ENCODE measurements at regions not wholly inside any gene's neighbourhood (a gene's known extent, or its start where the extent isn't known, plus 50 kb on each side); places are given as distances from the start of the nearest gene placed in this dataset.

DNA sequence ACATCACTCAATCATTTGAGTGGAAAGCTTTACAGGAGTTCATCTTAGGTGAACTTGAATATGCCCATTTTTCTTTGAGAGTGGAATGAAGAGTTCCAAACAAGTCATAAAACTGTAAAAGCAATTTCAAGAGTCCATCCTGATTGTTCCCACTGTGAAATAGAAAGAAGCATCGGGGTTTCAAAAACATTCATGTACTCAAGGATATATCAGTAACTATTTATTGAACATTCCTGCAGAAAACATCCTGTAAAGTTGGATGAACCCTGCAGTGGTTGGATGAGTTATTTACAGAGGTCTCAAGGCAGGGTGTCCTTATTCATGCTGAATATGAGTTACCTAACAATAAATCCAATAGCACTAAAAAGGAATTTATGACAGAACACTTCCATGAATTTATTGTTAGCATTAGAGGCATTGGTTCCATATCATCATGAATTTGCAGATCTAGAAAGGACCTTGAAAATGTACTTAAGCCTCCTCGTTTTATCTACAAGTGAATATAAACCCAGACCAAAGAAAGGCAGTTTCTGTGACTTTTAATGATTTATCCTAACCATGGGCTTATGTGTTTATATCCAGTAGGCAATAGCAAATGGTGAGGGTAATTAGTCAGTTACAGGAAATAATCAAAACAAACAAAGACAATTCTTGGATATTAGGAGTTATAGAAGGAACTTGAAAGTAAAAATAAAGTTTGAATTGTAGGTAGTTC, 361.9 kb upstream of the KCNMB2 start:
- Histone ChIP-seq H3K4me1 (ENCODE audit: control insufficient read depth, insufficient read depth, low read length) (no peaks in the 10 kb centered on the region), H3K27ac (ENCODE audit: low read length) (no peak overlapping the region), H3K36me3 (ENCODE audit: control insufficient read depth in 2 of 2, insufficient read depth in 2 of 2, low read length in 2 of 2) (no peaks in the 10 kb centered on the region), H3K27me3 (ENCODE audit: control insufficient read depth in 1 of 2, insufficient read depth in 2 of 2, low read length in 2 of 2) (no peaks in the 10 kb centered on the region), H3K4me3 (ENCODE audit: low read length in 2 of 2) (no peak overlapping the region), H3K9ac (ENCODE audit: low read length in 2 of 2) (no peak overlapping the region), H3K9me3 (ENCODE audit: control insufficient read depth in 2 of 2, low read length in 2 of 2) (no peaks in the 10 kb centered on the region)

DNA sequence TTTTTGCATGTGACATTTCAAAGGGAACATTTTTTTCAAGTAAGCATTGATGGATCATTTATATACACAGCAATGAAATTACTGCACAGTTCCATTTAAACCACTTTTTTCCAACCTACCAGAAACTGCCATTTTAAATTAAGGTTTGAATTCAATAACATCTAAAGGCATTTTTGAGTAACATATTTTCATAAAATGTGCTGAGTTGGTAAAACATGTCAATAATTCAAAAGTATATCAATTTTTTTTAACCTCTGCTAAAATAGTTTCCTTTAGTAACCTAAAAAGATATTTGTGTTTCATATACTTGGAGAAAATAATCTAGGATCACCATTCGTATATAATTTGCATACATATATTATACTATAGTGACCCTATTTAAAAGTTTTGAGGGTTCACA, 355.1 kb upstream of the KCNMB2 start:
- H3K4me1 ChIP-seq (ENCODE audit: control insufficient read depth, insufficient read depth, low read length) = no peaks in the 10 kb centered on the region

DNA sequence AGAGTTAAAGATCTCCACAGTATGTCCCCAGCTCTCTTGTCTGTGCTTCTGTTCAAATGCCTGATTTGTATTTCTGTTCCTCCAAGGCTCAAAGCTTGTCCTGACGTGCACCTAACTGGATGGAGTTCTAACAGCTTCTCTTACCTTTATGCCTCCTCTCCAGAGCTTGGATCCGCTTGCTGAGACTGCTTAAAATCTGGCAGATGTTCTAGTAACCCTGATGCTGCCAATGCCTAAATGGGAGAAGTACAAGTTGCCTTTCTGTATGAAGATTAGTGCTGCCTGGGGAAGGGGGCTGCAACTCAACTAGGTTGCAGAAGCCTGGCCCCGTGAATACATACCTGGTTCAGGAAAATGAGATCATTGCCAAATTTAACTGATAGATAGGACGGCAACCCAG, 354.5 kb upstream of the KCNMB2 start:
- no peak overlapping the region for H3K4me3 ChIP-seq (ENCODE audit: low read length in 2 of 2)
- H3K27ac ChIP-seq (ENCODE audit: low read length) = no peak overlapping the region
- no peak overlapping the region for H3K9ac ChIP-seq (ENCODE audit: low read length in 2 of 2)
- H3K27me3 ChIP-seq (ENCODE audit: control insufficient read depth in 1 of 2, insufficient read depth in 2 of 2, low read length in 2 of 2) = no peaks in the 10 kb centered on the region
- H3K9me3 ChIP-seq (ENCODE audit: control insufficient read depth in 2 of 2, low read length in 2 of 2) = no peaks in the 10 kb centered on the region
- no peaks in the 10 kb centered on the region for H3K36me3 ChIP-seq (ENCODE audit: control insufficient read depth in 2 of 2, insufficient read depth in 2 of 2, low read length in 2 of 2)
- no peaks in the 10 kb centered on the region for H3K4me1 ChIP-seq (ENCODE audit: control insufficient read depth, insufficient read depth, low read length)

More for the DNA sequence above, 355.1 kb upstream of the KCNMB2 start:
- no peaks in the 10 kb centered on the region for H3K9me3 ChIP-seq (ENCODE audit: control insufficient read depth in 2 of 2, low read length in 2 of 2)
- no peak overlapping the region for H3K9ac ChIP-seq (ENCODE audit: low read length in 2 of 2)
- no peak overlapping the region for H3K27ac ChIP-seq (ENCODE audit: low read length)
- H3K27me3 ChIP-seq (ENCODE audit: control insufficient read depth in 1 of 2, insufficient read depth in 2 of 2, low read length in 2 of 2) = no peaks in the 10 kb centered on the region
- no peaks in the 10 kb centered on the region for H3K36me3 ChIP-seq (ENCODE audit: control insufficient read depth in 2 of 2, insufficient read depth in 2 of 2, low read length in 2 of 2)
- no peak overlapping the region for H3K4me3 ChIP-seq (ENCODE audit: low read length in 2 of 2)

DNA sequence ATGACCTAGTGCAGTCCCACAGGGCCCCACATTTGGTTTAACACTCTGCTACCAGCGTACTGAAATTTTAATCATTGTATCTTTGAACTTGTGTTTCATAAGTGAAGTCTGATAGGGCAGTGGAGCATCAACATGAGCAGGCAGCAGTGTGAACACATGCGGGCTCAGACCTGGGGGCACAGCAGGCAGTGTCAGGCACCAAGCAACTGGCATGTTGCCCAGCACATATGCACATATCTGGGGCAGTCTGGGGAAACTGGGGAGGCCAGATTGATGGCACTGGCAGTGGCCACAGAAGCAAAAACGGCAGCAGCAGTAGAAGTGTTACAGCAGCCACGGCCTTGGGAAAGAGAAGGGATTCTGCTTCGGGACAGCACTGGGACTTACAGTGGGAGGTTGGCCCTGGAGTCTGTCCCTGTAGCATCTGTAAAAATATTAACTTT, 353.9 kb upstream of the KCNMB2 start:
- H3K36me3 ChIP-seq (ENCODE audit: control insufficient read depth in 2 of 2, insufficient read depth in 2 of 2, low read length in 2 of 2) = no peaks in the 10 kb centered on the region
- no peak overlapping the region for H3K9ac ChIP-seq (ENCODE audit: low read length in 2 of 2)
- H3K27me3 ChIP-seq (ENCODE audit: control insufficient read depth in 1 of 2, insufficient read depth in 2 of 2, low read length in 2 of 2) = no peaks in the 10 kb centered on the region
- H3K27ac ChIP-seq (ENCODE audit: low read length) = no peak overlapping the region
- no peaks in the 10 kb centered on the region for H3K9me3 ChIP-seq (ENCODE audit: control insufficient read depth in 2 of 2, low read length in 2 of 2)
- no peaks in the 10 kb centered on the region for H3K4me1 ChIP-seq (ENCODE audit: control insufficient read depth, insufficient read depth, low read length)
- peak overlapping the region in 1 of 2 donors; percentile 16 for H3K4me3 ChIP-seq (ENCODE audit: low read length in 2 of 2)

DNA sequence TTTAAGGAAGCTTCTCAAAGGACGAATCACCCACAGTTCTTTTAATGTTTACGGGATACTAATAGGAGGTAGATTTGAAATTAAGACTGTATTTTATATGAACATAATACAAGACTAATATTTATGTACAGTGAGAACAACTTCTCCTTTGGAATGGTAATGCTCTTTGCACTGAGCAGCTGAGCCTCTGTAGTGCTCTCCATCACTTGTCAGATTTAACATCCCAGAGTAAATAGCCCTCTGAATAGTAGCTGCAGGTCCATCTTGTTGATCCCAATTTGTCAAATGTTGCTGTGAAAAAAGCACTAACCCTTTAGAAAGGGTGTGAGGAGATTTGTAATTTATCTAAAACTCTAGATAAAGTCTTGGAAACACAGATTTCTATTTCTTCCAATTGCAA, 351.4 kb upstream of the KCNMB2 start:
- Histone ChIP-seq H3K4me1 (ENCODE audit: control insufficient read depth, insufficient read depth, low read length) (no peaks in the 10 kb centered on the region), H3K9ac (ENCODE audit: low read length in 2 of 2) (no peak overlapping the region), H3K27ac (ENCODE audit: low read length) (no peak overlapping the region), H3K27me3 (ENCODE audit: control insufficient read depth in 1 of 2, insufficient read depth in 2 of 2, low read length in 2 of 2) (no peaks in the 10 kb centered on the region), H3K36me3 (ENCODE audit: control insufficient read depth in 2 of 2, insufficient read depth in 2 of 2, low read length in 2 of 2) (no peaks in the 10 kb centered on the region), H3K9me3 (ENCODE audit: control insufficient read depth in 2 of 2, low read length in 2 of 2) (no peaks in the 10 kb centered on the region), H3K4me3 (ENCODE audit: low read length in 2 of 2) (no peak overlapping the region)

DNA sequence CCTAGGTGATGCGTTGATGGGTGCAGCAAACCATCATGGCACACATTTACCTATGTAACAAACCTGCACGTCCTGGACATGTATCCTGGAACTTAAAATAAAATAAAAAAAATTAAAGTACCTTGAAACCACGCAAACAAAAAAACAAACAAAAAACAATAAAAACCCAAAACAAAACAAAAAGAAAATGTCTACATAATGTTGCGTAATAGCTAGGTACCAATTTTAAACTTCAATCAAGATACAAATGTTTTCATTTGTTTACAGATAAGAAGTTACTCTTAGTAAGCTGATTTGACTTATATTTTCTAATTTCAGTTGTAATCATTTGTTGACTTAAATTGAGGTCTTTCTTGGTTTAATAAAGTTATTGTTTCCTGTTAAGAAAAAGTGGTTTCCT, 349.6 kb upstream of the KCNMB2 start:
- H3K4me1 ChIP-seq (ENCODE audit: control insufficient read depth, insufficient read depth, low read length) = no peaks in the 10 kb centered on the region
- H3K9ac ChIP-seq (ENCODE audit: low read length in 2 of 2) = no peak overlapping the region
- H3K36me3 ChIP-seq (ENCODE audit: control insufficient read depth in 2 of 2, insufficient read depth in 2 of 2, low read length in 2 of 2) = no peaks in the 10 kb centered on the region
- no peak overlapping the region for H3K4me3 ChIP-seq (ENCODE audit: low read length in 2 of 2)
- H3K9me3 ChIP-seq (ENCODE audit: control insufficient read depth in 2 of 2, low read length in 2 of 2) = no peaks in the 10 kb centered on the region
- no peaks in the 10 kb centered on the region for H3K27me3 ChIP-seq (ENCODE audit: control insufficient read depth in 1 of 2, insufficient read depth in 2 of 2, low read length in 2 of 2)
- H3K27ac ChIP-seq (ENCODE audit: low read length) = no peak overlapping the region

DNA sequence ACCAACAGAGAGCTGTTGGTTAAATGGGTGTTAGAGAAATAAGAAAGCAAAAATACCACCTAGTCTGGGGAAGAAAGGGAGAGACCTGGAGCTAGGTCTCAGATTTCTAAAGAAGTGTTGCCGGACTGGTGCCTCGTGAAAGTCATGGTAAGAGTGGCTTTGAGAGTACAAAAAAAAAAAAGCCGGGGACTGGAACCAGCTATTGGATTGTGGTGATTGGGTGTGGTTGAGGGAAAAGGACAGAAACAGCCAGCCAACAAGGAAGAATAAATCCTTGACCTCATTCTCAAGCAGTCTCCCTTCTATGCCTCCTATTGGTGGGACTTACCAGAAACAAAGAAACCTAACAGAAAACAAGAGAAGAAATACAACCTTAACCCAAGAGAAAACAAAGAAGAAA, 346.4 kb upstream of the KCNMB2 start:
- Histone ChIP-seq H3K9ac (ENCODE audit: low read length in 2 of 2) (no peak overlapping the region), H3K27me3 (ENCODE audit: control insufficient read depth in 1 of 2, insufficient read depth in 2 of 2, low read length in 2 of 2) (no peaks in the 10 kb centered on the region), H3K4me1 (ENCODE audit: control insufficient read depth, insufficient read depth, low read length) (no peaks in the 10 kb centered on the region), H3K9me3 (ENCODE audit: control insufficient read depth in 2 of 2, low read length in 2 of 2) (no peaks in the 10 kb centered on the region), H3K36me3 (ENCODE audit: control insufficient read depth in 2 of 2, insufficient read depth in 2 of 2, low read length in 2 of 2) (no peaks in the 10 kb centered on the region), H3K4me3 (ENCODE audit: low read length in 2 of 2) (no peak overlapping the region), H3K27ac (ENCODE audit: low read length) (no peak overlapping the region)

DNA sequence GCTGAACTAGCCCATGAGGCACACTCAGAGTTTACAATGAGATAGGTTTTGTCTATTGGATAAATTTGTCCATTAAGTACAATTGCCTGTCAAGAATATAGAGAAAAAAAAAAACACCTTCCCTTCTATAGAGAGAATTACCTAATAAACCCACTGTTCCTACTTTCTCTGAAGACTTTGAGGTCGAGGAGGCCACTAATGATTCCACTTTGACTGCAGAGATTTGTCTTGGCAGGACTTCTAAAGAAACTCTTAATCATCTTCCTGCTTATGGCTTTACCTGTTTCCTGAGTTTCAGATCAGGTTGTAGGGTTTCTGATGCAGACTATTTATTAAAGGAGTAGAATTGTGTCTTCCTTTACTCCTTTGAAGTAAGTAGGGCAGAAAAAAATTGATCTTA, 342.4 kb upstream of the KCNMB2 start:
- no peak overlapping the region for H3K27ac ChIP-seq (ENCODE audit: low read length)
- H3K9me3 ChIP-seq (ENCODE audit: control insufficient read depth in 2 of 2, low read length in 2 of 2) = no peaks in the 10 kb centered on the region
- no peaks in the 10 kb centered on the region for H3K4me1 ChIP-seq (ENCODE audit: control insufficient read depth, insufficient read depth, low read length)
- no peaks in the 10 kb centered on the region for H3K36me3 ChIP-seq (ENCODE audit: control insufficient read depth in 2 of 2, insufficient read depth in 2 of 2, low read length in 2 of 2)
- no peak overlapping the region for H3K9ac ChIP-seq (ENCODE audit: low read length in 2 of 2)
- no peaks in the 10 kb centered on the region for H3K27me3 ChIP-seq (ENCODE audit: control insufficient read depth in 1 of 2, insufficient read depth in 2 of 2, low read length in 2 of 2)
- no peak overlapping the region for H3K4me3 ChIP-seq (ENCODE audit: low read length in 2 of 2)

DNA sequence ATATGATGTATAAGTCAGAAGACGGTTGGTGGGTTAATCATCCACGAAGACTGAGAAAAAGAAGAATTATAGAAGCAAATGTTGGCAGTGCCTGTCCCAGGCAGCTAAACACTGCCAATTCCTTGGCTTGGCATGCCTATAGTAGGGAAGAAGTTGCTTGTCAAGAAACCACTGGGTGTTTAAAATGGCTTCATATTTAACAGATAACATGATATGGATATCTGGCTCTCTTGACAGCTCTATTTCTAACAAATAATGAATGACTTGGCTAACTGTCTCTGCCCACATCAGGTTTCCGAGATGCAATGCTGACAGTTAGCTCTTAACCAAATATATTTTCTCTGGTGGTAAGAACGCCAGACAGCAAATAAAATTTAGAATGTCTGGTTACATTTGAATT, 341.7 kb upstream of the KCNMB2 start:
- no peak overlapping the region for H3K27ac ChIP-seq (ENCODE audit: low read length)

DNA sequence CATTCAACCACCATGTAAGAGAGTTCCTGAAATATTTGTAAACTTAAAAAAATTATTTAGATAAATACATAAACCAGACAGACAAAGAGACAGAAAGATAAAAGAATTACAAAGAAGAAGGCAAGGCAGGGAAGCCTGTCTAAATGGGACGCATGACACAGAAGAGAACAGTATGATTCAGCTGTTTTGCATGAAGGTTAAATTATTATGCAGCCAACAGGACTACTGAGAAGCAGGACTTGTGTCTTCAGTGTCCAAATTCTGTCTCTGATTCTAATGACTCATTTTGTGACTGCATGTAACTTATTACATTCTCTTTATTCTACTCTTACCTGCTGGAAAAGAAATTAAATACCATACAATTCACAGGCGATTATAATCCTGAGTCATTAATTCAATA, 340.4 kb upstream of the KCNMB2 start:
- Histone ChIP-seq H3K9me3 (ENCODE audit: control insufficient read depth in 2 of 2, low read length in 2 of 2) (no peaks in the 10 kb centered on the region), H3K27ac (ENCODE audit: low read length) (no peak overlapping the region), H3K4me1 (ENCODE audit: control insufficient read depth, insufficient read depth, low read length) (no peaks in the 10 kb centered on the region), H3K9ac (ENCODE audit: low read length in 2 of 2) (no peak overlapping the region), H3K27me3 (ENCODE audit: control insufficient read depth in 1 of 2, insufficient read depth in 2 of 2, low read length in 2 of 2) (no peaks in the 10 kb centered on the region), H3K36me3 (ENCODE audit: control insufficient read depth in 2 of 2, insufficient read depth in 2 of 2, low read length in 2 of 2) (no peaks in the 10 kb centered on the region), H3K4me3 (ENCODE audit: low read length in 2 of 2) (no peak overlapping the region)

More for the DNA sequence above, 341.7 kb upstream of the KCNMB2 start:
- Histone ChIP-seq H3K4me1 (ENCODE audit: control insufficient read depth, insufficient read depth, low read length) (no peaks in the 10 kb centered on the region), H3K27me3 (ENCODE audit: control insufficient read depth in 1 of 2, insufficient read depth in 2 of 2, low read length in 2 of 2) (no peaks in the 10 kb centered on the region), H3K9ac (ENCODE audit: low read length in 2 of 2) (no peak overlapping the region), H3K4me3 (ENCODE audit: low read length in 2 of 2) (no peak overlapping the region), H3K9me3 (ENCODE audit: control insufficient read depth in 2 of 2, low read length in 2 of 2) (no peaks in the 10 kb centered on the region), H3K36me3 (ENCODE audit: control insufficient read depth in 2 of 2, insufficient read depth in 2 of 2, low read length in 2 of 2) (no peaks in the 10 kb centered on the region)

DNA sequence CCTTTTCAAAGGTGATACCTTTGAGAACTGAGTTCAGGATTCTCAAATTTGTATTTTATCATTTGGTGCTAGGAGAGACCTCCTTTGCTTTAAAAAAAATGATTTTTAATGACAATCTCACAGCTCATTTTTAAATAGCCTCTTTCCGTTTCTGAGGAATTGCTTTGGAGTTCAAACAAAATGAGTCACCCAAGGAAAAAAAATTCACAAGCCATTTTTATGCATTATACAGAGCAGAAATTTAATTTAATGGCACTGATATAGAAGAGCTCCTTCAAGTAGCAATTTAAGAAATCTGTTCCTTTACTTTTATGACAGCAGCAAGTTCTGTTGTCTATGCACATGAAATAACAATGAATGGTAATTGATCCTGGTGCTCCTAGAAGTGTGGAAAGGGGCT, 337.9 kb upstream of the KCNMB2 start:
- Histone ChIP-seq H3K27ac (ENCODE audit: low read length) (no peak overlapping the region), H3K27me3 (ENCODE audit: control insufficient read depth in 1 of 2, insufficient read depth in 2 of 2, low read length in 2 of 2) (no peaks in the 10 kb centered on the region), H3K9me3 (ENCODE audit: control insufficient read depth in 2 of 2, low read length in 2 of 2) (no peaks in the 10 kb centered on the region), H3K4me3 (ENCODE audit: low read length in 2 of 2) (no peak overlapping the region), H3K36me3 (ENCODE audit: control insufficient read depth in 2 of 2, insufficient read depth in 2 of 2, low read length in 2 of 2) (no peaks in the 10 kb centered on the region), H3K9ac (ENCODE audit: low read length in 2 of 2) (no peak overlapping the region), H3K4me1 (ENCODE audit: control insufficient read depth, insufficient read depth, low read length) (no peaks in the 10 kb centered on the region)

Data from stomach smooth muscle (tissue), 2 donors.